Cardiac septum (tissue), 1 donor: ENCODE measurements at regions not wholly inside any gene's neighbourhood (a gene's known extent, or its start where the extent isn't known, plus 50 kb on each side); places are given as distances from the start of the nearest gene placed in this dataset.
"Not testable (repeated sequence)": the region's sequence is repeated elsewhere in the genome, so short reads cannot be mapped to it uniquely, and the experiment has no call there.

Experiments used
- DNase-seq: peaks from one replicate; pipeline ENCODE4 v3.0.0-alpha.2; 2020; ENCODE audit warnings: low spot score
- intact Hi-C: fragments of 100-400 bp; cut with DNase I; formaldehyde crosslinking; loops from one replicate; pipeline ENCODE4 v1.14.0; 2022
- donor health status: DM: no; HTN: no; CAD: no.

GRCh38 chr7:50858528-50859245, 76.0 kb upstream of the GRB10 start:
- intact Hi-C loops: no loop called here
- DNase-seq: no peak

GRCh38 chr7:50857804-50858489, 75.3 kb upstream of the GRB10 start:
- DNase-seq: no peak
- intact Hi-C loops: no loop called here

GRCh38 chr7:50856806-50857205, 74.1 kb upstream of the GRB10 start:
- no peak for DNase-seq
- intact Hi-C loops: no loop called here

GRCh38 chr7:50856231-50856630, 73.5 kb upstream of the GRB10 start:
- intact Hi-C loops: no loop called here
- no peak for DNase-seq

DNA sequence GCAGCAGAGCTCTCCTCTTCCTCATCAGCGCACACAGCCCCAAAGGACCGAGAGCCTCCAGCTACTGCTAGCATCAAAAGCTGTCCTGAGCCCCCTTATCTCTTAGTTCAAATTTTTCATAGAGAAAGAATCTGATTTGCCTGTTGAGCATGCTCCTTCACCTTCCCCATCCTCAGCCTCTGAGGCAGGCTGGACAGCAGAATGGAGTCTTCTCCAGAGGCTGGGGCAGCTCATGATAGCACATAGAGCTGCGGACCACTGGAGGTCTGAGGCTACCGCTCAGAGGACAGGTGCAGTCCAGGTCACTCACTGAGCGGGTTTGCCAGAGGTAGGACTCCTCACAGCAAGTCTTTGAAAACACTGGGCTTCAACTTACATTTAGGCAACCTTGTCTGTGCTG, 72.8 kb upstream of the GRB10 start:
- intact Hi-C loops: no loop called here
- DNase-seq: no peak

- intact Hi-C loops: no loop called here
- DNase-seq: no peak
These were observed 72.1 kb upstream of the GRB10 start for GRCh38 chr7:50854831-50855230.

GRCh38 chr7:50854247-50854646, 71.6 kb upstream of the GRB10 start:
- intact Hi-C loops: no loop called here
- no peak for DNase-seq

GRCh38 chr7:50853311-50853710, 70.6 kb upstream of the GRB10 start:
- DNase-seq: no peak

GRCh38 chr7:50852901-50853300, 70.2 kb upstream of the GRB10 start:
- intact Hi-C loops: no loop called here
- peak; percentile 14 for DNase-seq

More at GRCh38 chr7:50853311-50853710, 70.6 kb upstream of the GRB10 start:
- intact Hi-C loops: no loop called here

DNA sequence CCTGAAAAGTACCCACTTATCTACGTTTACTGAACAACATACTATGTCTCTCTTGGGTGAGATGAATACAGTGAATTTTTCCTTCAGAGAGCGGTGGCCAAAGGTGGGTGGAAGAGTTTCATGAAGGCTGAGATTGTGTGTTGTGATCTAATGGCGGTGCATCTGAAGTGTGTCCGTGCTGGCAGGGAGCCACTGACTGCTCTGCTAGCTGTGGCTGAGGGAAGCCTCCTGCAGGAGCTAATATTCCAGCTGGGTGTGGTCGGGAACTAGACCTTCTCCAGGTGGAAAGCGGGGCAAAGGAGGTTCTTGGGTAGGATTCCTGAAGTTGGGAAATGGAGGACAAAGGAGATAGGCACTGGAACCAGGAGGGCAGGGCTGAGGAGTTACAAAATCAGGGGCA, 69.2 kb upstream of the GRB10 start:
- intact Hi-C loops: no loop called here
- peak; percentile 63 for DNase-seq

DNA sequence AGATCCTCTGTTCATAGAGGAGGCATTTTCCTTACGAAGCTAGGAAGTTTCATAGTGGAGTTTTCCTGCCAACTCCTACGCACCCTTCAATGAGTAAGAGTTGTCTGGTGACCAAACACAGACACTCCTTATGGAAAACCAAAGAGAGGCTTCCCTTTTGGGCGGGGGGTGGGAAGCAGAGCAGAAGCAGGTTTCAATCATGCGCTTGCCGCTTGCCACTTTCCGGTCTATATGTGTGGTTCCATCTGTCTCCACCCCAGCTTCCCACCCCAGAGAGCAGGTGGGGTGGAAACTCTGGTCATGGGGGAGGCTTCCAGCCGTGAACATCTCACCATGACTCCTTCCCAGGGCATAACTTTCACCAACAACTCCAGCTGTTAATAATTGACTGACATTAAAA, 68.8 kb upstream of the GRB10 start:
- intact Hi-C loops: no loop called here
- DNase-seq: peak; percentile 43

DNA sequence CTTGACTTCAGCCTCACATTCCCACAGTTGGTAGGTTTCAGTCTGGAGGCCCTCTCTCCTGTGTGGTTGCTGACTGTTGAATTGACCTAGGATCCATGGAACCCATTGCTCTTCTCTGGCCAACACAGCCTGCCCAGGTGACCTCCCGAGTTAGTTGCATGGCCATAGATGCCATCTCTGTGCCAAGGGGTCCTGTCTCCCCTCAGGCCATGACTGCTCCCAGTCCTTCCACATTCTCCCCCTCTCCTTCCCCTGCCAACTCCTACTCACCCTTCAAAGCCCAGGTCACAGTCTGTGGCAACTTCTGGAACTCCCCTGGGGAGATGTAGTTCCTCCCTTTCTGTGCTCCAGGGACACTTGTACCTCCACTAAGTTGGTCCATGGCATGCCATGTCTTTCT, 67.3 kb upstream of the GRB10 start:
- DNase-seq: peak; percentile 29
- intact Hi-C loops: no loop called here

DNA sequence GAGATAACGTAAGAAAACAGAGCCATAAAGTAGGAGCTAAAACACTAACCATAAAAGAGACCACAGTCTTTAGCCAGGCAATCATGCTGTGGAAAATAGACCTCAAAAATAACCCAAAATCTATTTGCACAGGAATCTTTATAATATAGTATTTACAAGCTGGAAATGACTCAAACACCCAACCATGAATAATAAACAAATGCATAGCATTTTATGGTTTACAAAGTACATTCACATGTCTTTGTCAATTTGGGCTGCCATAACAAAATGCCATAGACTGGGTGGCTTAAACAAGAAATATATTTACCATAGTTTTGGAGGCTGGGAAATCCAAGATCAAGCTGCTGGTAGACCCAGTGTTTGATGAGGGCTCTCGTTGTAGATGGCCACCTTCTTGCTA, 65.5 kb upstream of the GRB10 start:
- intact Hi-C loops: no loop called here
- DNase-seq: no peak

GRCh38 chr7:50844861-50845260, 62.2 kb upstream of the GRB10 start:
- intact Hi-C loops: not testable (repeated sequence)
- DNase-seq: peak; percentile 56

DNA sequence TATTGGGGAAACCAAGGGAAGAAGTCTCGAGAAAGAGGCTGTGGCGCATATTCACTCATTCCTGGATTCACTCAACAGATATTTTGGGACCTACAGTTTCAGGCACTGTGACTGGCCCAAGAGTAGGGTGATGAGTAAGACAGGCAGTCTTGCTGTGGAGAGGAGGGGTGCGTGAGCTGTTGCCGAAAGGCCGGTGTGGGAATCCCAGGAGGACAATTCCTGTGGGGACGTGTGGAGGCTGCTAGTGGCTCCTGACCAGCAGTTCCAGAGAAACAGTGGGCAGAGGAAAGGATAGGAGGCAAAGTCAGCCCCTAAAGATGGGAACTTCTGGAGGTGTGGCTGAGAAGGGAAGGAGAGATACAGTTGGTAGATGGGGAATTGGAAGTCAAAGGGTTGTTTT, 59.3 kb upstream of the GRB10 start:
- no peak for DNase-seq
- intact Hi-C loops: no loop called here

DNA sequence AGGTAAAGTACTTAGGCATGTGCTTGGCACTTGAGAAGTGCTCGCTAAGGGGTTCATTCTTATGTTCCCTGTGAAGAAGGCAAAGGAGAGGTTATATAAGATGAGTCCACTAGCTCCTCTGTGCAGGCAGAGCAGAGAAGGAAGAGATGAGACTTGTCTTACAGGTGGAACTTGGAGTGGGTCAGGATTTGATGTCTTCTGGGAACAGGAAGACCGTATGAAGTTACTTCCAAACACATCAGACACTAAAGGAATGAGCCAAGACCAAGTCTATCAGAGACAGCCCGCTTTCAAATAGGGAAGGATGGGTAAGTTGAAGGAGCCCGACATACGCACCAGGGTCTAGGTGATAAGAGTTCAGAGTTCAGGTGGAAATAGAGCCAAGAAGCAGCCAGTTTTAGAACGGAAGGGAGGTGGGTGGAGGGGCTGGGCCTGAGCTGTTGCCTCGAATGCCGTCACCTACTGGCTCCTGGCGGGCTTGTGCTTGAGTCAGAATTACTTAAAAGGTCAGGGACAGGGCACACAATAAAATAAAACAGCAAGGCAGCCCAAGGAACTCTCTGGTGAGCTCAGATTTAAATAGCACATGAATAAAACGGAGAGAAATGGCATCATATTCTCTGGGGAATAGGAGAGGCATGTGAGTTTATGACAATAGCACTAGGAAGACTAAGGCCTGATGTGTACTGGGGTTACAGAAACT, 56.1 kb upstream of the GRB10 start:
- intact Hi-C loops: loop anchor here (5.0 kb wide), 1 partner anchor 47 kb away; no protein-coding TSS in a partner anchor
- no peak for DNase-seq

DNA sequence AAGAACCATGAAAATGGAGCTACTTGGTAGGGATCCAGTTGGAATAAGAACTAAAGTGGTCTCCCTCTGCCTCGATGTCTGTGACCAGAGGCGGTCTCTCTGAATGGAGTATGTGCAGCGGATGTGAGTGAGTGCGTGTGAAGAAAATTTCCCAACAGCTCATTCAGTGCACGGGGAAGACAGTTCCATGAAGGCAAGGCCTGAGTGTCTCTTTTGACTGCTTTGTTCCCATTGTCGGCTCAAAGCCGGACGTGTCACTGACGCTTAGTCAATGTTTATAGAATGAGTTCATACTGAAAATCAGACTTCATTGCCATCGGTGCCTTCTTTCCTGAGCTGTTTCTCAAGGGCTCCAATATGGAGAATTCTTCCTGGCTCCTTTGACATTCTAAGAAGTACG, 55.3 kb upstream of the GRB10 start:
- no peak for DNase-seq
- intact Hi-C loops: loop anchor here (5.0 kb wide), 1 partner anchor 46 kb away; no protein-coding TSS in a partner anchor

- no peak for DNase-seq
- intact Hi-C loops: loop anchor here (5.0 kb wide), 1 partner anchor 44 kb away; no protein-coding TSS in a partner anchor
These were observed 54.0 kb upstream of the GRB10 start for GRCh38 chr7:50836646-50837045.

DNA sequence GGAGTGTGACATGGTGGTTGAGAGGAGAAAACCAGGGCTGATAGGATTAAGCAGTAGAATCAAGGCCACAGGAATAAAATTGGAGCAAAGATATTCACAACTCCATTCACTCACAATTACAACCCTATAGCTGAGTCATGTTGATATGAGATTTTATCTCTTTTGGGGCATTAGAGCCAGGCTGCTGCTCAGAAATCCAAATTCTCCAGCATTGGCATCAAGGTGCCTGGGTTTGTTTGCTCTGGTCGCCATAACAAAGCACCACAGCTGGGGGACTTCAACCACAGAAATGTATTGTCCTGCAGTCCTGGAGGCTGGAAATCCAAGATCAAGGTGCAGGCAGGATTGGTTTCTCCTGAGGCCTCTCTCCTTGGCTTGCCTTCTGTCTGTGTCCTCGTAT, 52.5 kb upstream of the GRB10 start:
- peak; percentile 35 for DNase-seq
- intact Hi-C loops: loop anchor here (5.0 kb wide), 1 partner anchor 43 kb away; no protein-coding TSS in a partner anchor

DNA sequence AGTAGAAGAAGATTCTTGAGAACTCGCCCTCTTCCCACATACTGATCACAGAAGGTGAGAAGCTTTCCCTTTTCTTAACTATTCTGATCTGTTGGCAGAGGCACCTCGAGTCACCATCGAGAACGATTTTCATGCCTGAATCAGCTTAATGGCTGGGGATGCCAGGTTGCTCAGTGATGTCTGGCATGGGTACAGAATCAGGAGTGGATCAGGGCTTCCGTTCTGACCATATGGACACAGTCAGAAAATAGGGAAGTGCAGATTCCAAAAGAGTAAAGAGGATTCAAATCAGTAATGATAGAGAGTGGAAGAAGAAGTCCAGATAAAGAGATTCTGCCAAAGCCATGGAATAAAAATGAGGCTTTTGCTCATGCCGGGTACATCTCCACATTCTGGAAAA, 52.0 kb upstream of the GRB10 start:
- intact Hi-C loops: loop anchor here (5.0 kb wide), 1 partner anchor 42 kb away; no protein-coding TSS in a partner anchor
- DNase-seq: peak; percentile 17
